ENCODE measurements at regions not wholly inside any gene's neighbourhood (a gene's known extent, or its start where the extent isn't known, plus 50 kb on each side); places are given as distances from the start of the nearest gene placed in this dataset.

DNA sequence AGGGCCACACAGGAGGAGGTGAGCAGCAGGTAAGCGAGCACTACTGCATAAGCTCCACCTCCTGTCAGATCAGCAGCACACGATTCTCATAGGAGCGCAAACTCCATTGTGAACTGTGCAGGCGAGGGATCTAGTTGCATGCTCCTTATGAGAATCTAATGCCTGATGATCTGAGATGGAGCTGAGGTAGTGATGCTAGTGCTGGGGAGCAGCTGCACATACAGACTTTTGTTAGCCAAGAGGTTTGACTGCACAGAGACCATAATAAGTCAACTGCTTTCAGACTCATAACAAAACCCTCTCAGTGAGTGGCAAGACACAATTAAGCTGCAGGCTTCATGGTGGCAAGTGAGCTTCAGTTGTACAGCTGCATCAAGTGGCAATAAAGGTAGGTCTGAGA is 83.4 kb downstream of the PSMG1 start:
- intact Hi-C loops (cut with micrococcal nuclease), result no loop called here
- DNase-seq (ENCODE audit: low read depth, low spot score) (no peak), FAIRE-seq (no peak)
- Histone ChIP-seq H4K20me1 (replicated peaks; ENCODE audit: control insufficient read depth, extremely low read depth, insufficient read depth, low read length) (no peaks in the 10 kb centered on the region), H3K4me3 (replicated peaks in 1 of 3; ENCODE audit: insufficient read depth in 1 of 3, low read depth in 1 of 3, low read length in 3 of 3) (no peak overlapping the region), H3K4me2 (ENCODE audit: insufficient read depth, low read length) (no peak overlapping the region), H3K27ac (ENCODE audit: insufficient read depth, low read depth, low read length) (no peak overlapping the region), H3K79me2 (ENCODE audit: control insufficient read depth, insufficient read depth, low read length) (no peaks in the 10 kb centered on the region), H3K9me3 (replicated peaks; ENCODE audit: control insufficient read depth, insufficient read depth, low read length) (no peaks in the 10 kb centered on the region), H3K9ac (replicated peaks; ENCODE audit: extremely low read depth, insufficient read depth, low read length) (no peak overlapping the region), H2AFZ (ENCODE audit: low read depth, low read length) (no peak overlapping the region), H3K4me1 (ENCODE audit: control insufficient read depth, extremely low read depth, insufficient read depth, low read length) (peaks cover 13% of the 10 kb centered on the region), H3K27me3 (ENCODE audit: control insufficient read depth in 2 of 2, insufficient read depth in 2 of 2, low read length in 2 of 2) (peaks cover 4 to 10% of the 10 kb centered on the region in 2 experiments), H3K36me3 (ENCODE audit: control insufficient read depth in 2 of 2, extremely low read depth in 1 of 2, insufficient read depth in 2 of 2, low read length in 2 of 2) (no peaks in the 10 kb centered on the region), H3K9me1 (replicated peaks; ENCODE audit: control insufficient read depth, extremely low read depth, insufficient read depth, low read length) (no peaks in the 10 kb centered on the region)
- dilution Hi-C loops (cut with MboI; ENCODE audit: extremely low pct_ligation_motif_present, low sequenced_read_pairs), result no loop called here
- TF ChIP-seq FOS (IDR thresholded peaks at IDR 0.05; ENCODE audit: borderline replicate concordance, insufficient read depth, low read length) (no peak), POLR2AphosphoS5 (IDR thresholded peaks at IDR 0.05; ENCODE audit: insufficient read depth, low read depth, low read length) (no peak), MYC (IDR thresholded peaks at IDR 0.05; ENCODE audit: low read depth, low read length) (no peak), POLR2A (IDR thresholded peaks at IDR 0.05; ENCODE audit: low read depth, low read length) (no peak), JUN (IDR thresholded peaks at IDR 0.05; ENCODE audit: borderline replicate concordance, insufficient read depth, insufficient read length, low read depth) (no peak), EZH2 (IDR thresholded peaks at IDR 0.05; ENCODE audit: borderline replicate concordance, low read depth, low read length, severe bottlenecking) (no peak), GATA2 (IDR thresholded peaks at IDR 0.05; ENCODE audit: insufficient read depth, insufficient read length, low read depth, low read length) (no peak)
- TF ChIP-seq, protein P1, sequence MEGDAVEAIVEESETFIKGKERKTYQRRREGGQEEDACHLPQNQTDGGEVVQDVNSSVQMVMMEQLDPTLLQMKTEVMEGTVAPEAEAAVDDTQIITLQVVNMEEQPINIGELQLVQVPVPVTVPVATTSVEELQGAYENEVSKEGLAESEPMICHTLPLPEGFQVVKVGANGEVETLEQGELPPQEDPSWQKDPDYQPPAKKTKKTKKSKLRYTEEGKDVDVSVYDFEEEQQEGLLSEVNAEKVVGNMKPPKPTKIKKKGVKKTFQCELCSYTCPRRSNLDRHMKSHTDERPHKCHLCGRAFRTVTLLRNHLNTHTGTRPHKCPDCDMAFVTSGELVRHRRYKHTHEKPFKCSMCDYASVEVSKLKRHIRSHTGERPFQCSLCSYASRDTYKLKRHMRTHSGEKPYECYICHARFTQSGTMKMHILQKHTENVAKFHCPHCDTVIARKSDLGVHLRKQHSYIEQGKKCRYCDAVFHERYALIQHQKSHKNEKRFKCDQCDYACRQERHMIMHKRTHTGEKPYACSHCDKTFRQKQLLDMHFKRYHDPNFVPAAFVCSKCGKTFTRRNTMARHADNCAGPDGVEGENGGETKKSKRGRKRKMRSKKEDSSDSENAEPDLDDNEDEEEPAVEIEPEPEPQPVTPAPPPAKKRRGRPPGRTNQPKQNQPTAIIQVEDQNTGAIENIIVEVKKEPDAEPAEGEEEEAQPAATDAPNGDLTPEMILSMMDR (IDR thresholded peaks at IDR 0.05; ENCODE audit: extremely low read depth in 1 of 2, insufficient read depth in 1 of 2, low read depth in 1 of 2, low read length in 2 of 2), result no peak
- TF ChIP-seq, protein P2, sequence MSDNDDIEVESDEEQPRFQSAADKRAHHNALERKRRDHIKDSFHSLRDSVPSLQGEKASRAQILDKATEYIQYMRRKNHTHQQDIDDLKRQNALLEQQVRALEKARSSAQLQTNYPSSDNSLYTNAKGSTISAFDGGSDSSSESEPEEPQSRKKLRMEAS (IDR thresholded peaks at IDR 0.05; ENCODE audit: insufficient read depth, insufficient read length), result no peak
- ChIA-PET POLR2A (no interaction called here), CTCF (no interaction called here)
- BruUV-seq (replicated peaks), result no TSS peak

All from endothelial cell of umbilical vein (primary cell).